GM12878 (cell line): ENCODE measurements at regions not wholly inside any gene's neighbourhood (a gene's known extent, or its start where the extent isn't known, plus 50 kb on each side); places are given as distances from the start of the nearest gene placed in this dataset.

Experiments used
- ATAC-seq: fragments of 200-7000 bp; cut with Tn5 transposase; 3 replicates; pipeline ENCODE4 v1.9.1; 2020; ENCODE audit warnings: mild to moderate bottlenecking, moderate library complexity
- BruUV-seq: library from RNA; stranded (reverse); fragments of 400-500 nt; replicated peaks from 2 replicates; lab custom pipeline; 2021; lab: Mats Ljungman, UMichigan
- CTCF ChIA-PET: fragments of 300-600 bp; sonication (Branson Sonifier 250); formaldehyde crosslinking; extraction: SDS; loops from one replicate; lab custom pipeline; 2021; ENCODE audit warnings: inconsistent platforms; lab: Yijun Ruan, JAX
- POLR2A ChIA-PET: fragments of 350-600 bp; formaldehyde crosslinking; extraction: SDS; loops from one replicate; lab custom pipeline; 2021; ENCODE audit warnings: inconsistent platforms; lab: Charles Lee
- RAD21 ChIA-PET: fragments of 300-600 bp; sonication (Branson Sonifier 250); formaldehyde crosslinking; loops from one replicate; lab custom pipeline; 2023; ENCODE audit warnings: antibody characterized with exemption; ENCODE audit not compliant: unreplicated experiment; lab: Charles Lee
- SMC1A ChIA-PET: fragments of 300-600 bp; sonication (Branson Sonifier 250); formaldehyde crosslinking; loops from one replicate; lab custom pipeline; 2023; ENCODE audit not compliant: unreplicated experiment, uncharacterized antibody; lab: Charles Lee
- DNase-seq: peaks from one replicate; pipeline ENCODE4 v3.0.0-alpha.2; 2011; ENCODE audit warnings: low read depth, low spot score
- FAIRE-seq: peaks from 3 replicates; lab custom pipeline; 2011; peaks lifted over from hg19 to GRCh38; lab: Jason Lieb, UNC
- H2AFZ ChIP-seq: 2 replicates; pipeline ENCODE4 v1.6.0; 2011; ENCODE audit warnings: low read depth, low read length, control low read depth; ENCODE audit not compliant: control insufficient read depth
- H3K27ac ChIP-seq: 2 replicates; pipeline ENCODE4 v1.5.1; 2011; ENCODE audit warnings: control low read depth; ENCODE audit not compliant: control insufficient read depth, insufficient read depth
- H3K27me3 ChIP-seq, 2 experiments: replicated peaks in 1 of 2; 2 replicates each; pipeline versions ENCODE4 v1.6.0 to v1.6.1; 2011; ENCODE audit warnings: low read length in 1 of 2; ENCODE audit not compliant: control insufficient read depth in 2 of 2, insufficient read depth in 2 of 2
- H3K36me3 ChIP-seq, 2 experiments: 2 replicates each; pipeline ENCODE4 v1.5.1; 2011; ENCODE audit warnings: low read length in 1 of 2; ENCODE audit not compliant: control insufficient read depth in 2 of 2, insufficient read depth in 2 of 2
- H3K4me1 ChIP-seq: 2 replicates; pipeline ENCODE4 v1.6.1; 2011; ENCODE audit warnings: mild to moderate bottlenecking, low read length, moderate library complexity, mixed read lengths; ENCODE audit not compliant: control insufficient read depth, insufficient read depth
- H3K4me2 ChIP-seq: 2 replicates; pipeline ENCODE4 v1.6.0; 2011; ENCODE audit warnings: control low read depth; ENCODE audit not compliant: control insufficient read depth, insufficient read depth
- H3K4me3 ChIP-seq: fragments of 200-600 bp; sonication (generic); 2 replicates; pipeline ENCODE4 v1.5.1; 2016
- H3K79me2 ChIP-seq: 2 replicates; pipeline ENCODE4 v1.6.0; 2011; ENCODE audit warnings: low read length; ENCODE audit not compliant: control insufficient read depth, insufficient read depth
- H3K9ac ChIP-seq: 2 replicates; pipeline ENCODE4 v1.8.0; 2011; ENCODE audit warnings: low read length, control low read depth, mixed read lengths; ENCODE audit not compliant: control insufficient read depth, insufficient read depth
- H3K9me3 ChIP-seq: replicated peaks from 3 replicates; pipeline ENCODE4 v1.5.1; 2011; ENCODE audit warnings: mild to moderate bottlenecking, low read length; ENCODE audit not compliant: control insufficient read depth, insufficient read depth
- H4K20me1 ChIP-seq: 2 replicates; pipeline ENCODE4 v1.6.0; 2011; ENCODE audit not compliant: control insufficient read depth, insufficient read depth
- ATF3 ChIP-seq: IDR thresholded peaks from 2 replicates; pipeline ENCODE4 v1.6.1; 2011; ENCODE audit warnings: low read depth, mild to moderate bottlenecking, low read length, moderate library complexity, borderline replicate concordance; ENCODE audit errors: extremely low read depth
- BACH1 ChIP-seq: fragments of 450-650 bp; IDR thresholded peaks from 2 replicates; pipeline ENCODE4 v1.6.1; 2017; ENCODE audit warnings: mild to moderate bottlenecking, borderline replicate concordance
- CUX1 ChIP-seq: IDR thresholded peaks from 2 replicates; pipeline ENCODE4 v1.6.1; 2012; ENCODE audit warnings: improper control_type of control experiment, low read depth, low read length; ENCODE audit not compliant: insufficient replicate concordance
- E2F4 ChIP-seq: IDR thresholded peaks from 2 replicates; pipeline ENCODE4 v1.6.1; 2012; ENCODE audit warnings: low read depth, low read length, improper control_type of control experiment
- KDM1A ChIP-seq: fragments of 200-600 bp; sonication (generic); IDR thresholded peaks from 2 replicates; pipeline ENCODE4 v1.6.1; 2016; ENCODE audit warnings: borderline replicate concordance
- NR2C1 ChIP-seq: fragments of 450-650 bp; IDR thresholded peaks from 2 replicates; pipeline ENCODE4 v1.6.1; 2017; ENCODE audit warnings: antibody characterized with exemption, mild to moderate bottlenecking, moderate library complexity
- SMARCA5 ChIP-seq: fragments of 450-650 bp; IDR thresholded peaks from 2 replicates; pipeline ENCODE4 v1.6.1; 2017; ENCODE audit warnings: mild to moderate bottlenecking
- SPI1 ChIP-seq: IDR thresholded peaks from 2 replicates; pipeline ENCODE4 v1.6.1; 2011; ENCODE audit warnings: low read depth, mild to moderate bottlenecking, low read length, moderate library complexity, borderline replicate concordance; ENCODE audit not compliant: insufficient read depth
- SUPT20H ChIP-seq: IDR thresholded peaks from 2 replicates; pipeline ENCODE4 v1.6.1; 2011; ENCODE audit warnings: low read depth, mild to moderate bottlenecking, low read length, moderate library complexity, borderline replicate concordance; ENCODE audit not compliant: control insufficient read depth
- TCF3 ChIP-seq: IDR thresholded peaks from 2 replicates; pipeline ENCODE4 v1.6.1; 2012; ENCODE audit warnings: low read depth, mild to moderate bottlenecking, low read length, borderline replicate concordance; ENCODE audit not compliant: insufficient read depth
- ZBTB4 ChIP-seq: fragments of 450-650 bp; formaldehyde crosslinking; IDR thresholded peaks from 2 replicates; pipeline ENCODE4 v1.4.0; 2022; ENCODE audit warnings: mild to moderate bottlenecking, moderate library complexity
- ZNF274 ChIP-seq: IDR thresholded peaks from one replicate; pipeline ENCODE4 v1.8.0; 2011; ENCODE audit not compliant: insufficient read length, insufficient read depth
- WGBS: methylation state at CpG from one replicate; pipeline ENCODE4 v1.1.6; 2016; ENCODE audit warnings: low lambda C conversion rate; ENCODE audit not compliant: insufficient replicate concordance, insufficient coverage; ENCODE audit errors: missing lambda C conversion rate; 5-methylcytosine and 5-hydroxymethylcytosine counted together
- in situ Hi-C: fragments of 300-500 bp; cut with MboI; formaldehyde crosslinking; loops from 9 replicates; pipeline ENCODE4 v1.14.3; 2018; ENCODE audit warnings: mixed read lengths
- intact Hi-C: fragments of 100-400 bp; cut with micrococcal nuclease; formaldehyde crosslinking; loops from one replicate; pipeline ENCODE4 v1.14.2; 2022; ENCODE audit not compliant: unreplicated experiment

- TF ChIP-seq ATF3 = no peak
- no peak for TF ChIP-seq NR2C1
- TF ChIP-seq TCF3 = no peak
- TF ChIP-seq BACH1 = no peak
These were observed 501.7 kb downstream of the SHQ1 start (continued) for GRCh38 chr3:72346526-72346926.

- no peak overlapping the region for H3K27ac ChIP-seq
- H3K9me3 ChIP-seq = peaks cover 4% of the 10 kb centered on the region; the same call in 1 of the 3 replicates
- no peak for DNase-seq
- no peaks in the 10 kb centered on the region for H3K27me3 ChIP-seq
- intact Hi-C loops (no loop called here), in situ Hi-C loops (no loop called here)
- ATAC-seq = no peak
- H3K79me2 ChIP-seq = no peaks in the 10 kb centered on the region
- no peak for FAIRE-seq
- no peak overlapping the region for H2AFZ ChIP-seq
- no peak overlapping the region for H3K4me3 ChIP-seq
- SMC1A ChIA-PET = interaction anchor here (0.8 kb wide), 1 partner anchor 11 kb away, joined by 4 read pairs; no protein-coding TSS in a partner anchor
- no TSS peak for BruUV-seq
- RAD21 ChIA-PET = no interaction called here
- POLR2A ChIA-PET = interaction anchor here (0.6 kb wide), 1 partner anchor 180 kb away, joined by 3 read pairs; no protein-coding TSS in a partner anchor
- no peaks in the 10 kb centered on the region for H3K36me3 ChIP-seq
- no peaks in the 10 kb centered on the region for H4K20me1 ChIP-seq
- H3K9ac ChIP-seq = no peak overlapping the region
- CTCF ChIA-PET = no interaction called here
- 67% methylated on average over 7 of the region's 7 CpGs for WGBS
- H3K4me2 ChIP-seq = no peak overlapping the region
- peaks cover 13% of the 10 kb centered on the region for H3K4me1 ChIP-seq
- no peak for TF ChIP-seq SPI1
- no peak for TF ChIP-seq KDM1A
- TF ChIP-seq ZBTB4 (CRISPR knock-in tag) = no peak
- no peak for TF ChIP-seq SUPT20H
- TF ChIP-seq ATF3 = no peak
- TF ChIP-seq SMARCA5 = no peak
- TF ChIP-seq ZNF274 = no peak
- TF ChIP-seq CUX1 = no peak
- no peak for TF ChIP-seq E2F4
These were observed 502.3 kb downstream of the SHQ1 start for GRCh38 chr3:72345980-72346379.
